Adrenal gland (tissue), 9 donors: ENCODE measurements at regions not wholly inside any gene's neighbourhood (a gene's known extent, or its start where the extent isn't known, plus 50 kb on each side); places are given as distances from the start of the nearest gene placed in this dataset.

Experiments used
- DNase-seq, 7 donors: peaks; one replicate each; pipeline ENCODE4 v3.0.0-alpha.2; 2019 to 2020
- H3K27ac ChIP-seq, 5 donors: fragments of 200-600 bp; sonication (generic) in 4 of 5; 1 replicate in 3 of 5; 2 replicates in 2 of 5; pipeline versions ENCODE4 v1.5.1 to v1.8.0; 2016 to 2020; ENCODE audit warnings: mild to moderate bottlenecking in 1 of 5
- H3K27me3 ChIP-seq: fragments of 200-600 bp; 2 replicates; pipeline ENCODE4 v1.8.0; 2021
- H3K36me3 ChIP-seq, 2 donors: fragments of 200-600 bp; replicated peaks in 1 of 2; 1 replicate in 1 of 2; 2 replicates in 1 of 2; pipeline versions ENCODE4 v1.5.1 to v1.8.0; 2018 to 2022
- H3K4me1 ChIP-seq, 2 donors: fragments of 200-600 bp; replicated peaks in 1 of 2; 1 replicate in 1 of 2; 2 replicates in 1 of 2; pipeline versions ENCODE4 v1.5.1 to v1.8.0; 2018 to 2021
- H3K4me3 ChIP-seq, 4 donors: fragments of 200-600 bp; sonication (generic) in 3 of 4; one replicate each; pipeline ENCODE4 v1.5.1; 2016 to 2018
- H3K9me3 ChIP-seq, 3 donors: fragments of 200-600 bp; sonication (generic) in 1 of 3; replicated peaks in 1 of 3; 1 replicate in 2 of 3; 2 replicates in 1 of 3; pipeline versions ENCODE4 v1.5.1 to v1.8.0; 2016 to 2021
- CTCF ChIP-seq, 6 experiments: fragments of 450-650 bp in 4 of 6; fragments of 200-600 bp in 2 of 6; sonication (generic) in 1 of 6; IDR thresholded peaks; 1 replicate in 5 of 6; 2 replicates in 1 of 6; pipeline versions ENCODE4 v1.5.1 to v1.8.0; 2016 to 2021; ENCODE audit warnings: antibody characterized with exemption in 6 of 6, mild to moderate bottlenecking in 2 of 6, moderate library complexity in 1 of 6
- POLR2A ChIP-seq, 2 donors: fragments of 450-650 bp; IDR thresholded peaks; one replicate each; pipeline ENCODE4 v1.6.1; 2017; ENCODE audit warnings: antibody characterized with exemption in 2 of 2, mild to moderate bottlenecking in 2 of 2, moderate library complexity in 1 of 2
- WGBS, 4 donors: extraction: QIAGEN DNeasy Blood & Tissue Kit in 2 of 4; methylation state at CpG; one replicate each; pipeline versions ENCODE4 v1.1.5 to v1.1.7; 2013 to 2017; 5-methylcytosine and 5-hydroxymethylcytosine counted together
- intact Hi-C, 2 donors: fragments of 100-400 bp; cut with DNase I; formaldehyde crosslinking; loops; one replicate each; pipeline versions ENCODE4 v1.14.1 to v1.15.0; 2022 to 2023
- donor health status: healthy with polysubstance abuse.
- donor health status: Bipolar disorder and iron deficiency.
- donor health status: DM: yes; HTN: yes; CAD: no.
- donor health status: DM: no; HTN: no; CAD: no.
- donor health status: DM: no; HTN: no; CAD: no.

GRCh38 chr5:20536341-20536740 is 548.3 kb upstream of the CDH18 start:
- TF ChIP-seq CTCF (IDR thresholded peaks at IDR 0.05) = no peak
- WGBS, 4 donors = 53 to 74% (median 60%) methylated on average over 2 of the region's 2 CpGs

GRCh38 chr5:20528471-20528870 is 540.5 kb upstream of the CDH18 start:
- Histone ChIP-seq H3K27me3 (no peaks in the 10 kb centered on the region), H3K4me1 (no peaks in the 10 kb centered on the region), H3K27ac (no peak overlapping the region), H3K4me3 (no peak overlapping the region), H3K9me3 (no peaks in the 10 kb centered on the region), H3K36me3 (no peaks in the 10 kb centered on the region)
- no peak for DNase-seq
- 38 to 64% (median 56%) methylated on average over 1 of the region's 1 CpG for WGBS, 4 donors
- intact Hi-C loops = no loop called here
- TF ChIP-seq CTCF (IDR thresholded peaks at IDR 0.05) (no peak), POLR2A (IDR thresholded peaks at IDR 0.05) (no peak)

More at GRCh38 chr5:20536341-20536740, 548.3 kb upstream of the CDH18 start:
- H3K9me3 ChIP-seq = no peaks in the 10 kb centered on the region
- H3K27me3 ChIP-seq = no peaks in the 10 kb centered on the region
- no peaks in the 10 kb centered on the region for H3K4me1 ChIP-seq
- no peak for DNase-seq
- no peaks in the 10 kb centered on the region for H3K36me3 ChIP-seq
- H3K27ac ChIP-seq = no peak overlapping the region
- H3K4me3 ChIP-seq = no peak overlapping the region
- intact Hi-C loops = no loop called here

GRCh38 chr5:20524991-20525529 is 537.1 kb upstream of the CDH18 start:
- no peak for DNase-seq
- Histone ChIP-seq H3K27me3 (no peaks in the 10 kb centered on the region), H3K27ac (no peak overlapping the region), H3K36me3 (no peaks in the 10 kb centered on the region), H3K4me3 (no peak overlapping the region), H3K4me1 (no peaks in the 10 kb centered on the region), H3K9me3 (no peaks in the 10 kb centered on the region)
- TF ChIP-seq CTCF (IDR thresholded peaks at IDR 0.05) (no peak), POLR2A (IDR thresholded peaks at IDR 0.05) (no peak)
- 77 to 89% (median 86%) methylated on average over 5 of the region's 5 CpGs for WGBS, 4 donors
- intact Hi-C loops = no loop called here

- WGBS, 4 donors = 51 to 57% (median 54%) methylated on average over 3 of the region's 3 CpGs
- no peak for DNase-seq
Measured at GRCh38 chr5:20522905-20523482, 535.0 kb upstream of the CDH18 start.

GRCh38 chr5:20515606-20516005 is 527.6 kb upstream of the CDH18 start:
- intact Hi-C loops = no loop called here
- Histone ChIP-seq H3K27ac (no peak overlapping the region), H3K27me3 (no peaks in the 10 kb centered on the region), H3K9me3 (no peaks in the 10 kb centered on the region), H3K4me3 (no peak overlapping the region), H3K36me3 (no peaks in the 10 kb centered on the region), H3K4me1 (no peaks in the 10 kb centered on the region)
- 90 to 95% (median 94%) methylated on average over 4 of the region's 4 CpGs for WGBS, 4 donors
- no peak for DNase-seq
- TF ChIP-seq POLR2A (IDR thresholded peaks at IDR 0.05) = no peak
- no peak for TF ChIP-seq CTCF (IDR thresholded peaks at IDR 0.05)

More at GRCh38 chr5:20522905-20523482, 535.0 kb upstream of the CDH18 start:
- H3K36me3 ChIP-seq = no peaks in the 10 kb centered on the region
- intact Hi-C loops = no loop called here
- no peak overlapping the region for H3K27ac ChIP-seq
- H3K4me3 ChIP-seq = no peak overlapping the region
- no peak for TF ChIP-seq POLR2A (IDR thresholded peaks at IDR 0.05)
- no peaks in the 10 kb centered on the region for H3K4me1 ChIP-seq
- H3K9me3 ChIP-seq = no peaks in the 10 kb centered on the region
- H3K27me3 ChIP-seq = no peaks in the 10 kb centered on the region
